ENCODE measurements at regions not wholly inside any gene's neighbourhood (a gene's known extent, or its start where the extent isn't known, plus 50 kb on each side); places are given as distances from the start of the nearest gene placed in this dataset.

GRCh38 chr2:198706476-198707082, 751.2 kb downstream of the SATB2 start:
- H3K9me3 ChIP-seq = no peaks in the 10 kb centered on the region
- no peak for DNase-seq (ENCODE audit: extremely low spot score in 2 of 2)
- TF ChIP-seq POLR2AphosphoS5 (IDR thresholded peaks at IDR 0.05; ENCODE audit: insufficient read depth in 1 of 2, low read depth in 1 of 2) (no peak), POLR2A (IDR thresholded peaks at IDR 0.05) (no peak)
- TF ChIP-seq, protein P1, sequence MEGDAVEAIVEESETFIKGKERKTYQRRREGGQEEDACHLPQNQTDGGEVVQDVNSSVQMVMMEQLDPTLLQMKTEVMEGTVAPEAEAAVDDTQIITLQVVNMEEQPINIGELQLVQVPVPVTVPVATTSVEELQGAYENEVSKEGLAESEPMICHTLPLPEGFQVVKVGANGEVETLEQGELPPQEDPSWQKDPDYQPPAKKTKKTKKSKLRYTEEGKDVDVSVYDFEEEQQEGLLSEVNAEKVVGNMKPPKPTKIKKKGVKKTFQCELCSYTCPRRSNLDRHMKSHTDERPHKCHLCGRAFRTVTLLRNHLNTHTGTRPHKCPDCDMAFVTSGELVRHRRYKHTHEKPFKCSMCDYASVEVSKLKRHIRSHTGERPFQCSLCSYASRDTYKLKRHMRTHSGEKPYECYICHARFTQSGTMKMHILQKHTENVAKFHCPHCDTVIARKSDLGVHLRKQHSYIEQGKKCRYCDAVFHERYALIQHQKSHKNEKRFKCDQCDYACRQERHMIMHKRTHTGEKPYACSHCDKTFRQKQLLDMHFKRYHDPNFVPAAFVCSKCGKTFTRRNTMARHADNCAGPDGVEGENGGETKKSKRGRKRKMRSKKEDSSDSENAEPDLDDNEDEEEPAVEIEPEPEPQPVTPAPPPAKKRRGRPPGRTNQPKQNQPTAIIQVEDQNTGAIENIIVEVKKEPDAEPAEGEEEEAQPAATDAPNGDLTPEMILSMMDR (IDR thresholded peaks at IDR 0.05) = no peak
- H3K4me1 ChIP-seq = no peaks in the 10 kb centered on the region
- H3K4me3 ChIP-seq = no peak overlapping the region
- H3K27ac ChIP-seq = no peak overlapping the region
- no peaks in the 10 kb centered on the region for H3K27me3 ChIP-seq
- no peaks in the 10 kb centered on the region for H3K36me3 ChIP-seq
- intact Hi-C loops (cut with DNase I) = no loop called here

GRCh38 chr2:198703281-198703680, 754.5 kb downstream of the SATB2 start:
- no peak overlapping the region for H3K27ac ChIP-seq
- no peaks in the 10 kb centered on the region for H3K27me3 ChIP-seq
- DNase-seq (ENCODE audit: extremely low spot score in 2 of 2) = no peak
- no peaks in the 10 kb centered on the region for H3K4me1 ChIP-seq
- no peaks in the 10 kb centered on the region for H3K36me3 ChIP-seq
- TF ChIP-seq POLR2AphosphoS5 (IDR thresholded peaks at IDR 0.05; ENCODE audit: insufficient read depth in 1 of 2, low read depth in 1 of 2) (no peak), POLR2A (IDR thresholded peaks at IDR 0.05) (no peak)
- TF ChIP-seq, protein P1 (IDR thresholded peaks at IDR 0.05) = no peak
- intact Hi-C loops (cut with DNase I) = no loop called here
- no peaks in the 10 kb centered on the region for H3K9me3 ChIP-seq
- H3K4me3 ChIP-seq = no peak overlapping the region

GRCh38 chr2:198702796-198703195, 754.9 kb downstream of the SATB2 start:
- H3K36me3 ChIP-seq = no peaks in the 10 kb centered on the region
- H3K4me3 ChIP-seq = no peak overlapping the region
- no peak overlapping the region for H3K27ac ChIP-seq
- no peak for DNase-seq (ENCODE audit: extremely low spot score in 2 of 2)
- no peaks in the 10 kb centered on the region for H3K9me3 ChIP-seq
- intact Hi-C loops (cut with DNase I) = no loop called here
- no peaks in the 10 kb centered on the region for H3K27me3 ChIP-seq
- no peaks in the 10 kb centered on the region for H3K4me1 ChIP-seq
- TF ChIP-seq POLR2A (IDR thresholded peaks at IDR 0.05) = no peak
- TF ChIP-seq, protein P1 (IDR thresholded peaks at IDR 0.05) = no peak
- TF ChIP-seq POLR2AphosphoS5 (IDR thresholded peaks at IDR 0.05; ENCODE audit: insufficient read depth in 1 of 2, low read depth in 1 of 2) = no peak

DNA sequence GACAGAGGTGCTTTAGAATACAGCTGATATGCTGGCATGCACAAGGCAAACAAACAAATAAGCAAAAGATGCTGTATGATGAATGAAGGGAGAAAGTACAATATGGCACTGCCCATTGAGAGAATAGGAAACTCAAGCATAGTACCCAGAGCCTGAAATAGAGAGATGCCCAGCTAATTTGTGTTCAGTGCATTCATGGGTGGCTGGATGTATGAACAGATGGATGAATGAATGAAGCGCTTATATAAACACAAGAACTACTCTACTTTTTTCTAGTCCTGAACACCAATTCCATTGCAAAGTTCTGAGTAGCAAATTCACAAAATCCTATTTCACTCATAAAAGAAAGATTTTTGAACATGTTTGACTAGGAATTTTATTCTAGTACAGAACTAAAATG, 756.3 kb downstream of the SATB2 start:
- Histone ChIP-seq H3K4me1 (no peaks in the 10 kb centered on the region), H3K9me3 (no peaks in the 10 kb centered on the region), H3K27me3 (no peaks in the 10 kb centered on the region), H3K36me3 (no peaks in the 10 kb centered on the region), H3K27ac (no peak overlapping the region), H3K4me3 (no peak overlapping the region)
- TF ChIP-seq POLR2AphosphoS5 (IDR thresholded peaks at IDR 0.05; ENCODE audit: insufficient read depth in 1 of 2, low read depth in 1 of 2) (no peak), POLR2A (IDR thresholded peaks at IDR 0.05) (no peak)
- TF ChIP-seq, protein P1 (IDR thresholded peaks at IDR 0.05) = no peak
- no peak for DNase-seq (ENCODE audit: extremely low spot score in 2 of 2)
- intact Hi-C loops (cut with DNase I) = no loop called here

- Histone ChIP-seq H3K36me3 (no peaks in the 10 kb centered on the region), H3K4me1 (no peaks in the 10 kb centered on the region), H3K4me3 (no peak overlapping the region), H3K27ac (no peak overlapping the region), H3K9me3 (no peaks in the 10 kb centered on the region), H3K27me3 (no peaks in the 10 kb centered on the region)
- DNase-seq (ENCODE audit: extremely low spot score in 2 of 2) = no peak
- TF ChIP-seq, protein P1 (IDR thresholded peaks at IDR 0.05) = no peak
- TF ChIP-seq POLR2A (IDR thresholded peaks at IDR 0.05) = no peak
- TF ChIP-seq POLR2AphosphoS5 (IDR thresholded peaks at IDR 0.05; ENCODE audit: insufficient read depth in 1 of 2, low read depth in 1 of 2) = no peak
- intact Hi-C loops (cut with DNase I) = no loop called here
Measured at GRCh38 chr2:198700319-198700718, 757.4 kb downstream of the SATB2 start.
